BE2C (cell line): ENCODE measurements at regions not wholly inside any gene's neighbourhood (a gene's known extent, or its start where the extent isn't known, plus 50 kb on each side); places are given as distances from the start of the nearest gene placed in this dataset.
"Not testable (repeated sequence)": the region's sequence is repeated elsewhere in the genome, so short reads cannot be mapped to it uniquely, and the experiment has no call there.

Source experiments
- DNase-seq: peaks from one replicate; pipeline ENCODE4 v3.0.0-alpha.2; 2020
- H3K27me3 ChIP-seq: fragments of 250-450 bp; sonication (Bioruptor Pico); 2 replicates; pipeline ENCODE4 v1.5.1; 2020; ENCODE audit warnings: mild to moderate bottlenecking
- H3K36me3 ChIP-seq: fragments of 250-450 bp; sonication (Bioruptor Pico); 2 replicates; pipeline ENCODE4 v1.5.1; 2020; ENCODE audit warnings: mild to moderate bottlenecking
- H3K4me1 ChIP-seq: fragments of 250-450 bp; sonication (Bioruptor Pico); 2 replicates; pipeline ENCODE4 v1.5.1; 2020
- H3K4me3 ChIP-seq: 2 replicates; pipeline ENCODE4 v1.5.1; 2011; ENCODE audit warnings: low read depth, low read length
- H3K9me3 ChIP-seq: fragments of 250-450 bp; sonication (Bioruptor Pico); 2 replicates; pipeline ENCODE4 v1.5.1; 2020
- CTCF ChIP-seq: IDR thresholded peaks from 2 replicates; pipeline ENCODE4 v1.5.1; 2012; ENCODE audit warnings: mild to moderate bottlenecking, low read depth, low read length

DNA sequence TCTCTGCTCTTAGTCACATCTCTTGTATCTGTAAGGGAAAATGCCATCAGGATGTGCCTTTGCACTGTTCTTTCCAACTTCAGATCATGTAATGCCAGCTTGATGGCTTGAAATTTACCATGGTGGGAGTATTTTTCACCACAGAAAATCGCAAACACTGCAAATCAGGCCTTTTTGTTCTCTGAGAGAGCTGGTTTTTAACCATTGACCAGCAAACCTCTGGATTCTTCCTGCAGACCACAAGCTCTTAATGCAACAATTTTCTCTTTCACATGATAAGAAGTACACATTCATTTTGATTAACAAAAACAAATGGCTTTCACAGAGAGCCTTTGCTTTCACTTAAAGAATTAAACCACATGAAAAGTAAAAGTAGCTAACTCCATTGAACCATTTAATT is 145.4 kb upstream of the NEBL start:
- Histone ChIP-seq H3K4me1 (no peaks in the 10 kb centered on the region), H3K36me3 (no peaks in the 10 kb centered on the region), H3K9me3 (no peaks in the 10 kb centered on the region), H3K27me3 (no peaks in the 10 kb centered on the region), H3K4me3 (no peak overlapping the region)
- no peak for DNase-seq
- no peak for TF ChIP-seq CTCF

DNA sequence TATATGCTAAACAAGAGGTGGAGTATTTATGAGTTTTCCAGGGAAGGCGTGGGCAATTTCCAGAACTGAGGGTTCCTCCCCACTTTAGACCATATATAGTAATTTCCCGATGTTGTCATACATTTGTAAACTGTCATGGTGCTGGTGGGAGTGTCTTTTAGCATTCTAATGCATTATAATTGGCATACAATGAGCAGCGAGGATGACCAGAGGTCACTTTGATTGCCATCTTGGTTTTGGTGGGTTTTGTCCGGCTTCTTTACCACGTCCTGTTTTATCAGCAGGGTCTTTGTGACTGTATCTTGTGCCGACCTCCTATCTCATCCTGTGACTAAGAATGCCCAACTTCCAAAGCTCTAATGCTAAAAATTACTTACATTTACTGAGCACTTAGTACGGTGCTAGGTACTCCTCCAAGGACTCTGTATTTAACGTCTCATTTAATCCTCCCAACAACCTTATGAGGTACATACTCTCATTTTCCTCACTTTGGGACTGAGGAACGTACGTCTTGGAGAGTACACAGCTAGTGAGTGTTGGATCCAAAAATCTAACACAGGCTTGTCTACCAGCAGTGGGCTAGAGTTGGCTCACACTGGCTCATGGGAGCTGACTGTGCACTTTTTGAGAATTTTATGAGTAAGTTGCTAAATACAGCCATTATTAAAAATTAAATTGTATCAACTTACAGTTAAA is 144.8 kb upstream of the NEBL start:
- no peaks in the 10 kb centered on the region for H3K4me1 ChIP-seq
- no peak overlapping the region for H3K4me3 ChIP-seq
- no peaks in the 10 kb centered on the region for H3K36me3 ChIP-seq
- DNase-seq = no peak
- H3K27me3 ChIP-seq = no peaks in the 10 kb centered on the region
- no peak for TF ChIP-seq CTCF
- no peaks in the 10 kb centered on the region for H3K9me3 ChIP-seq

- Histone ChIP-seq H3K4me3 (no peak overlapping the region), H3K27me3 (no peaks in the 10 kb centered on the region), H3K4me1 (no peaks in the 10 kb centered on the region), H3K36me3 (no peaks in the 10 kb centered on the region), H3K9me3 (no peaks in the 10 kb centered on the region)
- TF ChIP-seq CTCF = no peak
- no peak for DNase-seq
These were observed 142.6 kb upstream of the NEBL start for GRCh38 chr10:21039721-21040120.

DNA sequence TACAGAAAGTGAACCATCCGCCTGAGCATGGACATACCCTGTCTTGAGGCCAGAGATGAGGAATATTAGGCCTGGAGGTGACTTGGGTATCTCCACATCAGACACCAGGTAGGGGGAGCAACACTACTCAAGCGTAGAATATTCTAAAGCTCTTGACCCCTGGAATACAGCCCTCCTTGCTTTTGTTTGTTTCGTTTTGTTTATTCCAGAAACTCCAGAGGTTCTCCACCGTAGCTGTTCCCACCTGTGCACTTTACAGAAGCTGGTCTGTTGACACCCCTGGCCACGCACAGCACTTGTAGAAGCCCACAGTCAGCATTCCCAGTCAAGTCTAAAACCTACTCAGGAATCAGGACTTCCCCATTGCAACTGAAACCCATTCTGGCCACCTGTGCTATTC is 139.6 kb upstream of the NEBL start:
- H3K4me1 ChIP-seq = no peaks in the 10 kb centered on the region
- no peak for TF ChIP-seq CTCF
- no peak overlapping the region for H3K4me3 ChIP-seq

DNA sequence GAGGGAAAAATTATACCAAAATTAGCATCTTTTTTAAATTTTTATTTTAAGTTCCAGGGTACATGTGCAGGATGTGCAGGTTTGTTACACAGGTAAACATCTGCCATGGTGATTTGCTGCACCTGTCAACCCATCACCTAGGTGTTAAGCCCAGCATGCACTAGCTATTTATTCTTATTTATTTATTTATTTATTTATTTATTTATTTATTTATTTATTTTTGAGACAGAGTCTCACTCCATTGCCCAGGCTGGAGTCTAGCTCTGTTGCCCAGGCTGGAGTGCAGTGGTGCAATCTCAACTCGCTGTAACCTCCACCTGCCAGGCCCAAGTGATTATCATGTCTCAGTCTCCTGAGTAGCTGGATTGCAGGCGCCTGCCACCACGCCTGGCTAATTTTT is 137.7 kb upstream of the NEBL start:
- H3K4me1 ChIP-seq, H3K4me3 ChIP-seq, DNase-seq, H3K36me3 ChIP-seq, H3K27me3 ChIP-seq, H3K9me3 ChIP-seq: not testable (repeated sequence)

More for the DNA sequence above, 139.6 kb upstream of the NEBL start:
- Histone ChIP-seq H3K27me3 (no peaks in the 10 kb centered on the region), H3K9me3 (no peaks in the 10 kb centered on the region), H3K36me3 (no peaks in the 10 kb centered on the region)
- no peak for DNase-seq

DNA sequence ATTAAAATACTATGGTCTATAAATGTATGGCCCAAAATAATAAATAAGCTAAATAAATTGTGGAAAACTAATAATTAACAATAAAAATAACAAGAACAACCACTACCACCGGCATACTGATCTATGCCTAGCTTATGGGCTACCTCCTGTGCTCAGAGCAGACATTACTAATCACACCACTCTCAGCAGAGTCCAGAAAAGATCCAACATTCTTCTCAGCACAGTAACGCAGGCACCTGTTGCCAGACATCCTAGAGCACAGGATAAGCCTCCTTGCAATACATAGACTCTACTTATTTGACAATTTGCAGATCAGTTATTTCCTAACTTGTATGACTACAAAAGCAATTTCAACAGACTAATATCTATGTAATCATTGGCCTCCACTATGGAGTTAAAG is 137.1 kb upstream of the NEBL start:
- Histone ChIP-seq H3K36me3 (no peaks in the 10 kb centered on the region), H3K27me3 (no peaks in the 10 kb centered on the region), H3K4me1 (no peaks in the 10 kb centered on the region), H3K9me3 (no peaks in the 10 kb centered on the region), H3K4me3 (no peak overlapping the region)
- DNase-seq = no peak
- TF ChIP-seq CTCF = no peak
